Activated B cell treated with CpG ODN at 0.5 μM for 24 hours (primary cell): ENCODE measurements at regions not wholly inside any gene's neighbourhood (a gene's known extent, or its start where the extent isn't known, plus 50 kb on each side); places are given as distances from the start of the nearest gene placed in this dataset.

Source experiments
- ATAC-seq: fragments of 200-7000 bp; cut with Tn5 transposase; one replicate; pipeline ENCODE4 v1.10.0; 2021; ENCODE audit warnings: low read depth, mild to moderate bottlenecking, moderate library complexity
- CTCF ChIA-PET: fragments of 350-600 bp; sonication (Branson Sonifier 250); formaldehyde crosslinking; loops from one replicate; lab custom pipeline; 2021; ENCODE audit warnings: antibody characterized with exemption; lab: Charles Lee
- POLR2A ChIA-PET: fragments of 350-600 bp; sonication (Branson Sonifier 250); formaldehyde crosslinking; loops from one replicate; lab custom pipeline; 2021; ENCODE audit warnings: antibody characterized with exemption; lab: Charles Lee
- DNase-seq: peaks from one replicate; pipeline ENCODE4 v3.0.0; 2022
- H3K27ac Mint-ChIP-seq: one replicate; pipeline ENCODE4 v1.8.0; 2020; ENCODE audit warnings: mixed read lengths
- H3K27me3 Mint-ChIP-seq: one replicate; pipeline ENCODE4 v1.8.0; 2021; ENCODE audit warnings: mixed read lengths
- H3K36me3 Mint-ChIP-seq: one replicate; pipeline ENCODE4 v1.8.0; 2021; ENCODE audit warnings: low read depth, mixed read lengths
- H3K4me1 Mint-ChIP-seq: one replicate; pipeline ENCODE4 v1.8.0; 2021; ENCODE audit warnings: mixed read lengths
- H3K4me3 Mint-ChIP-seq: one replicate; pipeline ENCODE4 v1.8.0; 2020; ENCODE audit warnings: mild to moderate bottlenecking, mixed read lengths
- H3K9me3 Mint-ChIP-seq: one replicate; pipeline ENCODE4 v1.8.0; 2020; ENCODE audit warnings: mixed read lengths
- CTCF ChIP-seq: fragments of 200-600 bp; IDR thresholded peaks from one replicate; pipeline ENCODE4 v1.8.0; 2022; ENCODE audit warnings: antibody characterized with exemption, mild to moderate bottlenecking
- intact Hi-C: fragments of 100-400 bp; cut with micrococcal nuclease; formaldehyde crosslinking; loops from one replicate; pipeline ENCODE4 v1.15.1; 2024

GRCh38 chr2:21267232-21267835, 143.6 kb downstream of the TDRD15 start:
- no peak overlapping the region for H3K27ac Mint-ChIP-seq
- no peaks in the 10 kb centered on the region for H3K4me1 Mint-ChIP-seq
- TF ChIP-seq CTCF: no peak
- H3K9me3 Mint-ChIP-seq: no peaks in the 10 kb centered on the region
- intact Hi-C loops: no loop called here
- CTCF ChIA-PET: no interaction called here
- ATAC-seq: no peak
- POLR2A ChIA-PET: no interaction called here
- DNase-seq: no peak
- no peaks in the 10 kb centered on the region for H3K27me3 Mint-ChIP-seq
- no peaks in the 10 kb centered on the region for H3K36me3 Mint-ChIP-seq
- H3K4me3 Mint-ChIP-seq: no peak overlapping the region

DNA sequence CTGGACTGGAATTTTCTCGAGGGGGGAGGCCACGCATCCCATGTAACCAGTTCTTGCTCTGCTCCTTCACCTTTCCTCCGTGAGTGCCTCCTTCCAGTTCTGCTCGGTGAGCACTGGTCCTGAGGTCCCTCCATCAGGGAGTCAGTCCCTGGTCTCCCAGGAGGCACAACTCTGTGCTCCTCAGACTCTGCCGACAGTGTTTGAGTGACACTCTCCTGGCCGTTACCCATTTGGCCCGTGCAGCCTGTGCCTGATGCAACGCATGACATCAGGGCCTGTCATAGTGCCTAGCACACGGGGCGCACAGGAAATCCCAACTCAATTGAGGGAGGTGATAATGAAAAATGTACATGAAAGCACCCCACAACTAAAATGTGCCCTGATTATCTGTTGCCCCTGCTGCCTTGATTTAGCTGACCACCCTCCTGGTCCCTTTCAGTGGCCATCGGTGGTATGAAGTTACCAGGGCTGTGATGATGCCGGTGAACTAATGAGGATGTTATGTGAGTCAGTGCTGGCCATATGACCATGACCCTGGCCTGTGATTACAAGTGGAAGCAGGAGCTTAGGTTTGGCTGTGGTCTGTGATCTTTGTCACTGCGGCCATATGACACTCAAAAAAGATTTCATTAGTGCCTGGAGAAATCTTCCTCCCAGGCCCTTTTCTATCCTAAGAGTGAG, 144.6 kb downstream of the TDRD15 start:
- CTCF ChIA-PET: no interaction called here
- no peak for DNase-seq
- intact Hi-C loops: no loop called here
- H3K27ac Mint-ChIP-seq: no peak overlapping the region
- POLR2A ChIA-PET: no interaction called here
- no peaks in the 10 kb centered on the region for H3K4me1 Mint-ChIP-seq
- no peaks in the 10 kb centered on the region for H3K36me3 Mint-ChIP-seq
- no peaks in the 10 kb centered on the region for H3K9me3 Mint-ChIP-seq
- ATAC-seq: no peak
- H3K27me3 Mint-ChIP-seq: no peaks in the 10 kb centered on the region
- H3K4me3 Mint-ChIP-seq: no peak overlapping the region
- TF ChIP-seq CTCF: no peak

- no peak for ATAC-seq
- Mint-ChIP-seq H3K36me3 (no peaks in the 10 kb centered on the region), H3K4me1 (no peaks in the 10 kb centered on the region), H3K9me3 (no peaks in the 10 kb centered on the region), H3K27ac (no peak overlapping the region), H3K4me3 (no peak overlapping the region), H3K27me3 (no peaks in the 10 kb centered on the region)
- intact Hi-C loops: no loop called here
- no peak for DNase-seq
- ChIA-PET POLR2A (no interaction called here), CTCF (no interaction called here)
- no peak for TF ChIP-seq CTCF
Measured at GRCh38 chr2:21268878-21269224, 145.1 kb downstream of the TDRD15 start.

- Mint-ChIP-seq H3K9me3 (no peaks in the 10 kb centered on the region), H3K4me3 (no peak overlapping the region)
- intact Hi-C loops: no loop called here
Measured at GRCh38 chr2:21269382-21269781, 145.6 kb downstream of the TDRD15 start.

DNA sequence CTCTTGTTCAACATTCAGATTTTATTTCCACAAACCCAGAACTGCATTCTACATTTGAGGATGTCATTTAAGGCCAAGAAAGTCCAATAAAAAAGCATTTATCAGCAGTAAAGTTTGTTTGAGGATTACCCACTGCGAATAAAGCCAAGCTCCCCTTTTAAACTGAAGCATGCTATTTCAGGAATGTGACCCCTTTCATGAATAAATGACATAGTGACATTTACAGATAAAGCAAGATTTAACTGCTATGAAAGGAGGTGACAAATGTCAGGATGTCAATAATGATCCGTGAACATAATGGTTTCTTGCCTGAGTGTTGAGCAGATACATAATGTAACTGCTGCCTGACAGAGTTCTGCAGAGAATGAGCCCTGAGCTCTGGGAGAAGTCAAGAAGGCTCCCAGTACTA, 146.3 kb downstream of the TDRD15 start:
- no peak for TF ChIP-seq CTCF
- ATAC-seq (no peak), DNase-seq (no peak)
- H3K27ac Mint-ChIP-seq: no peak overlapping the region
- ChIA-PET CTCF (no interaction called here), POLR2A (no interaction called here)
- no peak overlapping the region for H3K4me3 Mint-ChIP-seq
- no peaks in the 10 kb centered on the region for H3K27me3 Mint-ChIP-seq
- intact Hi-C loops: no loop called here
- no peaks in the 10 kb centered on the region for H3K4me1 Mint-ChIP-seq
- H3K9me3 Mint-ChIP-seq: no peaks in the 10 kb centered on the region
- no peaks in the 10 kb centered on the region for H3K36me3 Mint-ChIP-seq

More at GRCh38 chr2:21269382-21269781, 145.6 kb downstream of the TDRD15 start:
- TF ChIP-seq CTCF: no peak
- Mint-ChIP-seq H3K36me3 (no peaks in the 10 kb centered on the region), H3K4me1 (no peaks in the 10 kb centered on the region), H3K27ac (no peak overlapping the region), H3K27me3 (no peaks in the 10 kb centered on the region)
- CTCF ChIA-PET: no interaction called here
- POLR2A ChIA-PET: no interaction called here
- ATAC-seq (no peak), DNase-seq (no peak)
